Smooth muscle cell (in vitro differentiated cells): ENCODE measurements at regions not wholly inside any gene's neighbourhood (a gene's known extent, or its start where the extent isn't known, plus 50 kb on each side); places are given as distances from the start of the nearest gene placed in this dataset.

Source experiments
- DNase-seq: peaks from one replicate; lab custom pipeline; 2025; ENCODE audit not compliant: unreplicated experiment; lab: John Stamatoyannopoulos, UW
- H2AFZ ChIP-seq: fragments of 200-600 bp; sonication (generic); 2 replicates; pipeline ENCODE4 v1.6.0; 2016; ENCODE audit warnings: antibody characterized with exemption, low read depth, mild to moderate bottlenecking
- H3F3A ChIP-seq: fragments of 200-600 bp; sonication (generic); 2 replicates; pipeline ENCODE4 v1.6.0; 2017; ENCODE audit warnings: antibody characterized with exemption, low read depth
- H3K27ac ChIP-seq: fragments of 200-600 bp; sonication (generic); 2 replicates; pipeline ENCODE4 v1.5.1; 2016; ENCODE audit warnings: low read depth, mild to moderate bottlenecking
- H3K27me3 ChIP-seq: fragments of 200-600 bp; sonication (generic); 2 replicates; pipeline ENCODE4 v1.6.1; 2016; ENCODE audit warnings: low read depth, mild to moderate bottlenecking
- H3K36me3 ChIP-seq: fragments of 200-600 bp; sonication (generic); 2 replicates; pipeline ENCODE4 v1.5.1; 2016; ENCODE audit warnings: low read depth
- H3K4me1 ChIP-seq: fragments of 200-600 bp; sonication (generic); 2 replicates; pipeline ENCODE4 v1.5.1; 2016; ENCODE audit warnings: low read depth
- H3K4me2 ChIP-seq: fragments of 200-600 bp; sonication (generic); 2 replicates; pipeline ENCODE4 v1.6.0; 2016; ENCODE audit warnings: mild to moderate bottlenecking
- H3K4me3 ChIP-seq: fragments of 200-600 bp; sonication (generic); 2 replicates; pipeline ENCODE4 v1.5.1; 2016; ENCODE audit warnings: mild to moderate bottlenecking
- H3K79me2 ChIP-seq: fragments of 200-600 bp; sonication (generic); 2 replicates; pipeline ENCODE4 v1.6.0; 2016; ENCODE audit warnings: low read depth, mild to moderate bottlenecking
- H3K9ac ChIP-seq: fragments of 200-600 bp; sonication (generic); 2 replicates; pipeline ENCODE4 v1.6.0; 2016; ENCODE audit warnings: low read depth
- H3K9me3 ChIP-seq: fragments of 200-600 bp; sonication (generic); replicated peaks from 2 replicates; pipeline ENCODE4 v1.5.1; 2016; ENCODE audit warnings: low read depth
- H4K20me1 ChIP-seq: fragments of 200-600 bp; sonication (generic); 2 replicates; pipeline ENCODE4 v1.6.0; 2016; ENCODE audit warnings: low read depth
- CTCF ChIP-seq: fragments of 200-600 bp; sonication (generic); IDR thresholded peaks from 2 replicates; pipeline ENCODE4 v1.5.1; 2017; ENCODE audit warnings: borderline replicate concordance, mild to moderate bottlenecking, antibody characterized with exemption; ENCODE audit not compliant: insufficient read depth, poor library complexity, severe bottlenecking
- WGBS: methylation state at CpG from one replicate; pipeline ENCODE4 v1.1.7; 2016; ENCODE audit warnings: low lambda C conversion rate; 5-methylcytosine and 5-hydroxymethylcytosine counted together

- Histone ChIP-seq H2AFZ (no peak overlapping the region), H3F3A (no peaks in the 10 kb centered on the region)
Measured at GRCh38 chr18:67794521-67794920, 278.0 kb upstream of the DSEL start.

GRCh38 chr18:67790527-67790926, 274.0 kb upstream of the DSEL start:
- H3K36me3 ChIP-seq, result no peaks in the 10 kb centered on the region
- no peak overlapping the region for H3K4me2 ChIP-seq
- DNase-seq, result no peak
- no peaks in the 10 kb centered on the region for H4K20me1 ChIP-seq
- no peak for TF ChIP-seq CTCF
- no peak overlapping the region for H2AFZ ChIP-seq
- H3K4me1 ChIP-seq, result no peaks in the 10 kb centered on the region
- no peak overlapping the region for H3K4me3 ChIP-seq
- WGBS, result 94% methylated on average over 3 of the region's 3 CpGs
- no peaks in the 10 kb centered on the region for H3K79me2 ChIP-seq
- H3K27ac ChIP-seq, result no peak overlapping the region
- H3K27me3 ChIP-seq, result no peaks in the 10 kb centered on the region
- no peaks in the 10 kb centered on the region for H3K9me3 ChIP-seq
- no peaks in the 10 kb centered on the region for H3F3A ChIP-seq
- no peak overlapping the region for H3K9ac ChIP-seq

More at GRCh38 chr18:67794521-67794920, 278.0 kb upstream of the DSEL start:
- no peak for DNase-seq
- H3K9ac ChIP-seq, result no peak overlapping the region
- no peaks in the 10 kb centered on the region for H3K36me3 ChIP-seq
- no peaks in the 10 kb centered on the region for H3K79me2 ChIP-seq
- no peaks in the 10 kb centered on the region for H3K9me3 ChIP-seq
- H3K4me2 ChIP-seq, result no peak overlapping the region
- no peak overlapping the region for H3K4me3 ChIP-seq
- no peaks in the 10 kb centered on the region for H4K20me1 ChIP-seq
- no peak overlapping the region for H3K27ac ChIP-seq
- no peaks in the 10 kb centered on the region for H3K4me1 ChIP-seq
- WGBS, result 17% methylated on average over 2 of the region's 2 CpGs
- H3K27me3 ChIP-seq, result no peaks in the 10 kb centered on the region
- TF ChIP-seq CTCF, result no peak

- Histone ChIP-seq H3K79me2 (no peaks in the 10 kb centered on the region), H3K9me3 (no peaks in the 10 kb centered on the region), H3F3A (no peaks in the 10 kb centered on the region), H3K36me3 (no peaks in the 10 kb centered on the region), H3K4me3 (no peak overlapping the region), H3K4me2 (no peak overlapping the region), H2AFZ (no peak overlapping the region), H3K9ac (no peak overlapping the region), H3K27ac (no peak overlapping the region), H4K20me1 (no peaks in the 10 kb centered on the region), H3K4me1 (no peaks in the 10 kb centered on the region), H3K27me3 (no peaks in the 10 kb centered on the region)
- DNase-seq, result no peak
- no peak for TF ChIP-seq CTCF
- WGBS, result 91% methylated on average over 9 of the region's 9 CpGs
Measured at GRCh38 chr18:67789165-67789545, 272.6 kb upstream of the DSEL start.

- no peak for TF ChIP-seq CTCF
- Histone ChIP-seq H3K9ac (no peak overlapping the region), H2AFZ (no peak overlapping the region), H3K79me2 (no peaks in the 10 kb centered on the region), H3K4me1 (no peaks in the 10 kb centered on the region), H3K27ac (no peak overlapping the region), H3K27me3 (no peaks in the 10 kb centered on the region), H3F3A (no peaks in the 10 kb centered on the region), H3K36me3 (no peaks in the 10 kb centered on the region), H3K9me3 (no peaks in the 10 kb centered on the region), H4K20me1 (no peaks in the 10 kb centered on the region), H3K4me3 (no peak overlapping the region), H3K4me2 (no peak overlapping the region)
- 90% methylated on average over 12 of the region's 12 CpGs for WGBS
- no peak for DNase-seq
Measured at GRCh38 chr18:67788310-67789164, 272.0 kb upstream of the DSEL start.
